Glutamatergic neuron (in vitro differentiated cells): ENCODE measurements at regions not wholly inside any gene's neighbourhood (a gene's known extent, or its start where the extent isn't known, plus 50 kb on each side); places are given as distances from the start of the nearest gene placed in this dataset.

Experiments
- DNase-seq: peaks from one replicate; pipeline ENCODE4 v3.0.0; 2022
- H3K27ac Mint-ChIP-seq: one replicate; pipeline ENCODE4 v1.8.0; 2020; ENCODE audit warnings: mild to moderate bottlenecking, mixed read lengths, inconsistent platforms; ENCODE audit not compliant: unreplicated experiment
- H3K27me3 Mint-ChIP-seq: one replicate; pipeline ENCODE4 v1.8.0; 2020; ENCODE audit warnings: mild to moderate bottlenecking, moderate library complexity, mixed read lengths, inconsistent platforms; ENCODE audit not compliant: unreplicated experiment
- H3K36me3 Mint-ChIP-seq: one replicate; pipeline ENCODE4 v1.8.0; 2020; ENCODE audit warnings: mild to moderate bottlenecking, mixed read lengths, inconsistent platforms; ENCODE audit not compliant: unreplicated experiment
- H3K4me1 Mint-ChIP-seq: one replicate; pipeline ENCODE4 v1.8.0; 2020; ENCODE audit warnings: mild to moderate bottlenecking, low read depth, mixed read lengths, inconsistent platforms; ENCODE audit not compliant: unreplicated experiment
- H3K4me3 Mint-ChIP-seq: one replicate; pipeline ENCODE4 v1.8.0; 2020; ENCODE audit warnings: mild to moderate bottlenecking, mixed read lengths, inconsistent platforms; ENCODE audit not compliant: unreplicated experiment
- H3K9me3 Mint-ChIP-seq: one replicate; pipeline ENCODE4 v1.8.0; 2020; ENCODE audit warnings: mild to moderate bottlenecking, moderate library complexity, mixed read lengths, inconsistent platforms; ENCODE audit not compliant: unreplicated experiment
- TF ChIP-seq, protein P1 (sequence below): fragments of 200-600 bp; sonication (generic); IDR thresholded peaks from one replicate; pipeline ENCODE4 v1.5.0; 2021; ENCODE audit not compliant: partially characterized antibody, unreplicated experiment

DNA sequence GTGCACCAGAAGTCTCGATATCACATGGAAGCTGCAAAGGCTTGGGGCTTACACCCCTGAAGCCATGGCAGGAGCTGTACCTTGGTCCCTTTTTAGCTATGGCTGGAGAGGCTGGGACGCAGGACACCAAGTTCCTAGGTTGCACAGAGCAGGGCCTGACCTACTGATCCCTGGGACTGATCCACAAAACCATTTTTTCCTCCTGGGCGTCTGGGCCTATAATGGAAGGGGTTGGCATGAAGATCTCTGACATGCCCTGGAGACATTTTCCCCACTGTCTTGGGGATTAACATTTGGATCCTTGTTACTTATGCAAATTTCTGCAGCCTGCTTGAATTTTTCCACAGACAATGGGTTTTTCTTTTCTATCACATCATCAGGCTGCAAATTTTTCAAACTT is 286.7 kb upstream of the PTPRD start:
- no peaks in the 10 kb centered on the region for H3K4me1 Mint-ChIP-seq
- TF ChIP-seq, protein P1, sequence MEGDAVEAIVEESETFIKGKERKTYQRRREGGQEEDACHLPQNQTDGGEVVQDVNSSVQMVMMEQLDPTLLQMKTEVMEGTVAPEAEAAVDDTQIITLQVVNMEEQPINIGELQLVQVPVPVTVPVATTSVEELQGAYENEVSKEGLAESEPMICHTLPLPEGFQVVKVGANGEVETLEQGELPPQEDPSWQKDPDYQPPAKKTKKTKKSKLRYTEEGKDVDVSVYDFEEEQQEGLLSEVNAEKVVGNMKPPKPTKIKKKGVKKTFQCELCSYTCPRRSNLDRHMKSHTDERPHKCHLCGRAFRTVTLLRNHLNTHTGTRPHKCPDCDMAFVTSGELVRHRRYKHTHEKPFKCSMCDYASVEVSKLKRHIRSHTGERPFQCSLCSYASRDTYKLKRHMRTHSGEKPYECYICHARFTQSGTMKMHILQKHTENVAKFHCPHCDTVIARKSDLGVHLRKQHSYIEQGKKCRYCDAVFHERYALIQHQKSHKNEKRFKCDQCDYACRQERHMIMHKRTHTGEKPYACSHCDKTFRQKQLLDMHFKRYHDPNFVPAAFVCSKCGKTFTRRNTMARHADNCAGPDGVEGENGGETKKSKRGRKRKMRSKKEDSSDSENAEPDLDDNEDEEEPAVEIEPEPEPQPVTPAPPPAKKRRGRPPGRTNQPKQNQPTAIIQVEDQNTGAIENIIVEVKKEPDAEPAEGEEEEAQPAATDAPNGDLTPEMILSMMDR: no peak
- H3K9me3 Mint-ChIP-seq: peaks cover 1% of the 10 kb centered on the region
- no peak overlapping the region for H3K27ac Mint-ChIP-seq
- DNase-seq: no peak
- H3K4me3 Mint-ChIP-seq: no peak overlapping the region
- peaks cover 10% of the 10 kb centered on the region for H3K36me3 Mint-ChIP-seq
- no peaks in the 10 kb centered on the region for H3K27me3 Mint-ChIP-seq

GRCh38 chr9:10903969-10904368 is 291.2 kb upstream of the PTPRD start:
- Mint-ChIP-seq H3K9me3 (no peaks in the 10 kb centered on the region), H3K27me3 (no peaks in the 10 kb centered on the region), H3K27ac (no peak overlapping the region), H3K4me1 (no peaks in the 10 kb centered on the region), H3K4me3 (no peak overlapping the region), H3K36me3 (peaks cover 12% of the 10 kb centered on the region)
- DNase-seq: no peak
- TF ChIP-seq, protein P1: no peak

- TF ChIP-seq, protein P1: no peak
- H3K4me3 Mint-ChIP-seq: no peak overlapping the region
- no peaks in the 10 kb centered on the region for H3K4me1 Mint-ChIP-seq
- H3K27ac Mint-ChIP-seq: no peak overlapping the region
- no peaks in the 10 kb centered on the region for H3K9me3 Mint-ChIP-seq
- H3K36me3 Mint-ChIP-seq: peaks cover 13% of the 10 kb centered on the region
- no peaks in the 10 kb centered on the region for H3K27me3 Mint-ChIP-seq
- DNase-seq: no peak
Observed at GRCh38 chr9:10910779-10911178, 298.0 kb upstream of the PTPRD start.

GRCh38 chr9:10911373-10911772 is 298.6 kb upstream of the PTPRD start:
- H3K9me3 Mint-ChIP-seq: no peaks in the 10 kb centered on the region
- H3K4me1 Mint-ChIP-seq: no peaks in the 10 kb centered on the region
- TF ChIP-seq, protein P1: no peak
- no peak for DNase-seq
- H3K27me3 Mint-ChIP-seq: no peaks in the 10 kb centered on the region
- H3K27ac Mint-ChIP-seq: no peak overlapping the region
- H3K36me3 Mint-ChIP-seq: peaks cover 13% of the 10 kb centered on the region
- no peak overlapping the region for H3K4me3 Mint-ChIP-seq

- no peaks in the 10 kb centered on the region for H3K27me3 Mint-ChIP-seq
- H3K36me3 Mint-ChIP-seq: no peaks in the 10 kb centered on the region
- no peaks in the 10 kb centered on the region for H3K4me1 Mint-ChIP-seq
- H3K9me3 Mint-ChIP-seq: no peaks in the 10 kb centered on the region
- TF ChIP-seq, protein P1: no peak
- no peak overlapping the region for H3K27ac Mint-ChIP-seq
- no peak overlapping the region for H3K4me3 Mint-ChIP-seq
- no peak for DNase-seq
Observed at GRCh38 chr9:10917001-10917400, 304.2 kb upstream of the PTPRD start.
